PC-3 (cell line): ENCODE measurements at regions not wholly inside any gene's neighbourhood (a gene's known extent, or its start where the extent isn't known, plus 50 kb on each side); places are given as distances from the start of the nearest gene placed in this dataset.
"Not testable (repeated sequence)": the region's sequence is repeated elsewhere in the genome, so short reads cannot be mapped to it uniquely, and the experiment has no call there.

ENCODE experiments used
- ATAC-seq: fragments of 200-7000 bp; cut with Tn5 transposase; 2 replicates; pipeline ENCODE4 v1.9.1; 2020; ENCODE audit warnings: mild to moderate bottlenecking, moderate library complexity
- BruUV-seq: library from RNA; stranded (reverse); fragments of 400-500 nt; replicated peaks from 2 replicates; lab custom pipeline; 2021; lab: Mats Ljungman, UMichigan
- CTCF ChIA-PET: fragments of 300-600 bp; sonication (Branson Sonifier 250); formaldehyde crosslinking; loops from one replicate; lab custom pipeline; 2022; ENCODE audit warnings: antibody characterized with exemption; lab: Charles Lee
- POLR2A ChIA-PET: fragments of 300-600 bp; sonication (Branson Sonifier 250); formaldehyde crosslinking; loops from one replicate; lab custom pipeline; 2022; ENCODE audit warnings: antibody characterized with exemption; ENCODE audit not compliant: unreplicated experiment; lab: Charles Lee
- DNase-seq: peaks from one replicate; pipeline ENCODE4 v3.0.0-alpha.2; 2015
- H2AFZ ChIP-seq: fragments of 300-600 bp; sonication (generic); 2 replicates; pipeline ENCODE4 v1.6.0; 2016; ENCODE audit warnings: antibody characterized with exemption, low read length
- H3F3A ChIP-seq: fragments of 300-600 bp; sonication (generic); one replicate; pipeline ENCODE4 v1.6.0; 2017; ENCODE audit warnings: antibody characterized with exemption, low read length, control low read depth, mild to moderate bottlenecking; ENCODE audit not compliant: unreplicated experiment
- H3K27ac ChIP-seq: fragments of 300-600 bp; sonication (generic); 2 replicates; pipeline ENCODE4 v1.5.1; 2016; ENCODE audit warnings: mild to moderate bottlenecking, low read length
- H3K27me3 ChIP-seq: fragments of 300-600 bp; sonication (generic); 2 replicates; pipeline ENCODE4 v1.6.1; 2016; ENCODE audit warnings: low read length, mixed read lengths
- H3K36me3 ChIP-seq: fragments of 300-600 bp; sonication (generic); 2 replicates; pipeline ENCODE4 v1.6.1; 2016; ENCODE audit warnings: low read depth, mixed run types, low read length, mixed read lengths
- H3K4me1 ChIP-seq: fragments of 300-600 bp; sonication (generic); 2 replicates; pipeline ENCODE4 v1.5.1; 2016; ENCODE audit warnings: low read length; ENCODE audit not compliant: insufficient read depth
- H3K4me2 ChIP-seq: fragments of 300-600 bp; sonication (generic); 2 replicates; pipeline ENCODE4 v1.6.0; 2016; ENCODE audit warnings: low read length
- H3K4me3 ChIP-seq: fragments of 300-600 bp; sonication (generic); 2 replicates; pipeline ENCODE4 v1.5.1; 2016; ENCODE audit warnings: mild to moderate bottlenecking, low read length, mixed read lengths
- H3K79me2 ChIP-seq: fragments of 300-600 bp; sonication (generic); 2 replicates; pipeline ENCODE4 v1.6.1; 2017; ENCODE audit warnings: low read length, mixed read lengths
- H3K9ac ChIP-seq: fragments of 300-600 bp; sonication (generic); 2 replicates; pipeline ENCODE4 v1.6.0; 2016; ENCODE audit warnings: mild to moderate bottlenecking, low read length
- H3K9me2 ChIP-seq: fragments of 300-600 bp; sonication (generic); replicated peaks from 2 replicates; pipeline ENCODE4 v1.6.1; 2016; ENCODE audit warnings: mixed run types, low read length, mixed read lengths
- H3K9me3 ChIP-seq: fragments of 300-600 bp; sonication (generic); 2 replicates; pipeline ENCODE4 v1.6.1; 2016; ENCODE audit warnings: low read length, mixed read lengths
- H4K20me1 ChIP-seq: fragments of 300-600 bp; sonication (generic); 2 replicates; pipeline ENCODE4 v1.6.1; 2016; ENCODE audit warnings: low read length, mixed read lengths
- CTCF ChIP-seq: fragments of 300-600 bp; sonication (generic); conservative IDR thresholded peaks from 2 replicates; pipeline ENCODE4 v1.5.1; 2017; ENCODE audit warnings: antibody characterized with exemption, low read depth, mild to moderate bottlenecking, low read length
- EZH2 ChIP-seq: fragments of 300-600 bp; sonication (generic); IDR thresholded peaks from one replicate; pipeline ENCODE4 v1.6.1; 2017; ENCODE audit warnings: antibody characterized with exemption, mild to moderate bottlenecking, low read length; ENCODE audit not compliant: unreplicated experiment
- EZH2phosphoT487 ChIP-seq: fragments of 300-600 bp; sonication (generic); IDR thresholded peaks from 2 replicates; pipeline ENCODE4 v1.6.1; 2018; ENCODE audit warnings: mild to moderate bottlenecking, antibody characterized with exemption, low read length, borderline replicate concordance
- intact Hi-C: fragments of 100-400 bp; cut with micrococcal nuclease; formaldehyde crosslinking; loops from 2 replicates; pipeline ENCODE4 v1.9.0; 2023

GRCh38 chr14:86124328-86124727 lies 594.4 kb downstream of the FLRT2 start:
- Histone ChIP-seq H3K27me3 (no peaks in the 10 kb centered on the region), H3F3A (no peaks in the 10 kb centered on the region), H3K4me2 (no peak overlapping the region), H3K4me3 (no peak overlapping the region), H3K27ac (no peak overlapping the region), H3K79me2 (no peaks in the 10 kb centered on the region), H3K36me3 (no peaks in the 10 kb centered on the region), H4K20me1 (no peaks in the 10 kb centered on the region), H3K9me3 (0 out of 2 replicates have a peak, but pooled peaks cover 11% of the 10 kb centered on the region), H2AFZ (no peak overlapping the region), H3K9ac (no peak overlapping the region), H3K9me2 (no peaks in the 10 kb centered on the region), H3K4me1 (no peaks in the 10 kb centered on the region)
- no peak for DNase-seq
- BruUV-seq = no TSS peak
- CTCF ChIA-PET = no interaction called here
- POLR2A ChIA-PET = no interaction called here
- ATAC-seq = no peak
- intact Hi-C loops = no loop called here
- no peak for TF ChIP-seq EZH2
- no peak for TF ChIP-seq CTCF
- TF ChIP-seq EZH2phosphoT487 = no peak

GRCh38 chr14:86115972-86116371 lies 586.0 kb downstream of the FLRT2 start:
- Histone ChIP-seq H4K20me1 (no peaks in the 10 kb centered on the region), H3K4me1 (no peaks in the 10 kb centered on the region), H3K36me3 (no peaks in the 10 kb centered on the region), H3F3A (no peaks in the 10 kb centered on the region), H3K9me3 (no peaks in the 10 kb centered on the region), H3K27me3 (no peaks in the 10 kb centered on the region), H3K4me2 (no peak overlapping the region), H3K4me3 (no peak overlapping the region), H3K9me2 (no peaks in the 10 kb centered on the region), H3K79me2 (no peaks in the 10 kb centered on the region), H2AFZ (no peak overlapping the region), H3K27ac (no peak overlapping the region), H3K9ac (no peak overlapping the region)
- POLR2A ChIA-PET = no interaction called here
- no peak for ATAC-seq
- CTCF ChIA-PET = no interaction called here
- no peak for DNase-seq
- intact Hi-C loops = no loop called here
- no TSS peak for BruUV-seq
- no peak for TF ChIP-seq EZH2phosphoT487
- TF ChIP-seq CTCF = no peak
- TF ChIP-seq EZH2 = no peak

- H3K4me2 ChIP-seq, H3K27ac ChIP-seq, BruUV-seq, H3K9me3 ChIP-seq, H4K20me1 ChIP-seq, H3K79me2 ChIP-seq, ATAC-seq, H3K4me3 ChIP-seq, intact Hi-C loops, H3K27me3 ChIP-seq, H3F3A ChIP-seq, H3K9ac ChIP-seq, H3K36me3 ChIP-seq, POLR2A ChIA-PET, H3K4me1 ChIP-seq, CTCF ChIA-PET, DNase-seq, H2AFZ ChIP-seq, H3K9me2 ChIP-seq: not testable (repeated sequence)
Measured at GRCh38 chr14:86110871-86111270, 580.9 kb downstream of the FLRT2 start.
